GM18519 (cell line): ENCODE measurements at regions not wholly inside any gene's neighbourhood (a gene's known extent, or its start where the extent isn't known, plus 50 kb on each side); places are given as distances from the start of the nearest gene placed in this dataset.
A peak's percentile ranks its signal among the peaks of the same experiment; 100 is the strongest.

Experiments
- ATAC-seq: cut with Tn5 transposase; IDR thresholded peaks from one replicate; pipeline ENCODE4 v1.9.1; 2021; ENCODE audit warnings: mild to moderate bottlenecking, moderate library complexity; ENCODE audit not compliant: unreplicated experiment, low FRiP score

DNA sequence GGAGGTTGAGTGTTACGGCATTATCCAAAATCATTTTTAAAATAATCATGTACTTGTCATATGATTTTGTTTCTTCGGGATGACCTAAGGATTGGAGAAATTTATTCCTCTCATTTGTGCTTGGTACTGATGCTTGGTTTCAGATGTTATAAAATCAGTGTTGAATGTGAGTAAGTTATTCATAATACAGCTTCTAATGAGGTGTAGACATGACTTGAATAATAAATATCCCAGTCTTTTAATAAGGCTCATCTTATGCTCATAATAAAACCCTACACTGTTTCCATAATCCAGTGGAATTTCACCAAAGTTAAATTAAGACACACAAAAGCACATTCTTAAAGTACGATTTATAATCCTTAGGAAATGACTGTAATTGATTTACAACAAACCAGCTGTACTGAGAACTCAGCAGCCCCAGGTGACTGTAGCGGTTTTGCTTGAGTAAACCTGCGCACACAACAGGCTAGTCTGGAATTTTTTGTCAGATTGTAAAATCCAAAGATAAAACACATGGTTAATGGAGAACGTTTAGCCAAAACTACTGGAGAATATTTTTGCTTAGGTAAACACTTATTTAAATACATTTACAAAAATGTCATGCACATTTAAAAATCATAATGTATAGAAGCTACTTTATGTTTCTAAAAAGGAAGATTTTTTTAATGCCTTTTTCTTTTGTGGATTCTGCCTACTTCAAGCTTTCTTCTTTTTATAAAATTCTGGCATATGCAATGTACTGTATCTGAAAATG is 609.8 kb upstream of the GRAMD2B start:
- no peak for ATAC-seq

DNA sequence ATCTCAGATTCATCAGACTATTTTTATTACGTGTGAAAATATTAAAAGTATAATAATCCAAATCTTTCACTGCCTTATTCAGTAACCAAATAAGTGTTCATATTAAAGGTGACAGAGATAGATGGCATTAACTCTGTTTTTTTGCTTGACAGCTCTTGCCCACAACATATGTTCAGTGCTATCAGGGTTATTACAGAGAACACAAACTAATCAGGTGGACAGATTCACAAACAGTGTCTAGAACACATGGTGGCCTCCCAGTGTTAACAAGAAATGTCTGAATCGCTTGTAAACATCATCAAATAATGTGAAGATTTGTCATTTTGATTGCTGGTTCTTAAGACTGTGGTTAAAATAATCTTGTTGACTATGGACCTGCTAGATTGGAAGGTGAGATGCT is 609.1 kb upstream of the GRAMD2B start:
- no peak for ATAC-seq

DNA sequence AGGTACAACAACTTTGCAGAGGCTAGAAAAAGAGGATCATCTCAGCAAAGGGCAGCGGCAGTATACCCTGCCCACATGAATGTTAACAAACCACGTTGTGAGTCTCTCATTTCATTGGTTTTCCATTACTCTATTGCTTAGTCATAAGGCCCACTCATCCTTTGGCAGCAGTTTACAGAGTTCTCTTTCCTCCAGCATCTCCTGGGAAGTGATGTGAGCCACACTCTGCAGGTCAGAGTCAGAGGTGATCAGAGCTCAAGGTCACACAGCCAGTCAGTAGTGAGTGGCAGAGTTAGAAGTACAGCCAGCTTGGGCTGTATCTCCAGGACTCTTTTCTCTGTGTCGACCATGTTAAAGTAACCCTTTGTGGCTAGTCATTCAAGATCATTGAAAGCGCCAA is 599.6 kb upstream of the GRAMD2B start:
- no peak for ATAC-seq

DNA sequence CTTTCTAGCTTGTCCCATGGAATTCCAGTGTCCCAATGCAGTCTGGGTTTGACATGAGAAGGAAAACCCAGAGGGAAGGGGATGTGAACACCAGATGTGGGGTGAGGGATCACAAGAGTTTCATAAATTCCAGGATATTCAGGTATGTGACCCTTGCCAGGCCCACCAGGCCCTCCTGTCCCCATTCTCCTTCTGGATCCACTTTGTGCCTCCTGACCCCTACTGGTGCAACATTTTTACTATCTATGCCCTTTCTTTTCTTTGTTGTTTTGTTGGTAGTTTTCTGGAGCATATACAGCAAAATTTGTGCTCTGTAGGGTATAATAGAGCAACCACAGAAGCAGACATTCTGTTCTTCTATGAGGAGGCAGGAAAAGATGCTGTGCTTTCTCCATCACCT is 597.0 kb upstream of the GRAMD2B start:
- ATAC-seq: no peak

DNA sequence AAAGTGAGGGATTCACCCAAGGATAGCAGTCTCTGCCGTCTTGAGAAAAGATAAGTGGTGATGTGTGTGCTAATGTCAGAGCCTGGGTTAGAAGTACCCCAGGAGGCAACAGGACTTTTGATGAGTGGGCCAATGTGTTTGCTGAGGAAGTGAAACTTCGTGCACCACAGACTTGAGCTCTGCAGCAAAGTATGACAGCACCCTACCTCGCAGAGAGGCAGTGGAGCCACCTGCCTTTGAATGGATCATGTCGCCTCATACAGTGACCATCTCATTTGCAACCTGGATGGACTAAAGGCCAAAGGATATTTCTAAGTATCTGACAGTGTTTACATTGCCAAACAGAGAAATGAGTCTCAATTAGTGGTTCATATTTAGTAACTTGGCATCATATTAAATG is 593.9 kb upstream of the GRAMD2B start:
- peak; percentile 100 for ATAC-seq

DNA sequence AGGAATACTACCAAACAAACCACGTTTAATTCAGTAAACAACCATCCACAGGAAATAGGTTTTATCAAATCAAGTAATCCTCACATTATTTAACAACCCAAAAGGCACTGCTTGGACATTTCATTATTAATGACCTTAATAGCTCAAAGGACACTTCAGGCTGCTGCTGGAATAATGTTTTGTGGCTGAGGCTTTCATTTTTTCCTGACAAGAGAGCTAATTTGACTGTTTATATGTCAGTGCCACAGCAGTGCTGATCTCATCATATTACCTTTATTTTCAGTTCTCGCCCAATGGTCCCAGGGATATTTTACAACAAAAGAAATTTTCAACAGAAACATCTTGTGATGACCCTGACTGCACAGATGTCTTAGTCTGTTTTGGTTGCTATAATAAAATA is 589.8 kb upstream of the GRAMD2B start:
- ATAC-seq: no peak

DNA sequence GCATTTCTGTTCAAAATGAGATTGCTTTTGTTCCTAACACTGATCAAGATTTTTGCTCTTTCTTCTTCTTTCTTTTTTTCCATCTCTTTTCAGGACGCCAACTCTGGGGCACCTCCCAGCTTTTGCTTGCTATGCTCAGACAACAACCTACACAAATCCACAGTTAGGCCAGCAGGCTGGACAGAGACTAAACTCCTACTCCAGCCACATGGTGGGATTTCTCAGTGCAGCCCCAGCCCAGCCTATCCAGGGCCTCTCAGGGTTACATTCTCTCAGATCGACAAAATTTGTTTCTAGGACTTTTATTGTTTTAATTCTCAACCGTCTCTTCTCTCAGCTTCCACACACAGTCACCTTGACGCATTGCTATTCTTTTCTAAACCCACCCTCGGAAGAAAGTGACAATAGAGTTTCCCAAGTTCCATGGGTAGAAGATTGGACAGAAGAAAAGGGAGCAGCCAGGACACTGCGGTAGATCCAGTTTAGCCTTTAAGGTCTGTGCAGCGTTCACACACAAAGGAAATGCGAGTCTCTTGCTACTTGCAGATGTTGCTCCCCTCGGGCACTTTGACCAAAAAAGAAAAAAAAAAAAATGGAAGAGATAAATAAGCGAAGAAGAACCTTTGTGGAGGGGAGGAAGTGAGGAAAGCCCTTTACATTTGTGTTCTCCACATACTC is 588.6 kb upstream of the GRAMD2B start:
- no peak for ATAC-seq

DNA sequence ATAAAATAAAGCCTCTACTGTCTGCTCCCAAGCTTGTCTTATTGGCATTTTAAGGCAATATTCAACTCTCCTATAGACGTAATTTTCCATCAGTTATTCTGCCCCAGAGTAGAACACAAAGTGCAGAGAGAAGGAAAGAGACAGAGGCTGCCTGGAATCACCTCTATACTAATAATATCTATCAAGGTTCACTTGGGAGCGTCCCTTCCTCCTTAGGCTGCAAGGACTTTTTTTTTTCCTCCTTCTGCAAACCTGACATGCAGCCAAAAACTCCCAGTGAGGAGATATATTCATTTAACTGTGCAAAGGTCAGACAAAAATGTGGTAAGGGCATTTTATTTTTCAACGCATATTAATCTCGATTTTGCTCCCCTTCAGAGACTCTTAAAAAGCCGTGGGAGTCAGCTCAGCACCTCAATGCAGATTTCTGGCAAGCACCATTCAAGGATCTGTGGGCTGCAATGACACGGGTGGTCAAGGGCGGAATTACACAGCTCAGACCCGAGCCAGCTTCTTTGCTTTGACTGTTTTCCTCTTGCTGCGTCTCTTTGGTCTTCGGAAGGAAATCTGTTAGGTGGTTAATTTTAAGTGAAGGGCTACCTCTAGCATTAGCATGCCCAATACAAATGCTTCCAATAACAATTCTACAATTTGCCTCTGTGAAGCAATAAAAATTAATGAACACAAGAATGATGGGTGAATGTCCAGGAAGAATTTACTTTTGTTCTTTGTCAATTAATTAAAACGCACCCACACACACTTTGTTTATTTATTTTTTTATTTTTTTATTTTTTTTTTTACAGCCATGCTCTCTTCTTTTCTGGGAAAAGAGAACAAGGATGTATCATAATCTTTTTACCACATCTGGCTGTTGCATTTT is 587.7 kb upstream of the GRAMD2B start:
- no peak for ATAC-seq

DNA sequence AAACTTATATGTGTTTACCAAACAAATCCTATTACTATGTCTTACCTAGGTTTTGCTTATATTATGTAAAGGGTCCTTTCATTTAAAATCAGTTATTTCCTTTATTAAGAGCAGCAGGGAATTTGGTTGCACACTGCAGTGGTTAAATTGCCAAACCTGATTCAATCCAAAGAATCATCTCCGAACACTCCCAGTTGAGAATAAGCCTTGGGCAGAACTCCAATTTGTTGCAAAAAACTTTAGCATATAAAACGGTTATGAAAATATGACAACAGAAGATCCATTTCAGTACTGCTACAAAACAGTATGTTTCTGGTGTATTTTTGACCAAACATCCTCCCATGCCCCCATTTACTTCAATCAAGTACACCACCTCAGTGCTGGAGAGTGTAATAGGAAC is 587.0 kb upstream of the GRAMD2B start:
- no peak for ATAC-seq

DNA sequence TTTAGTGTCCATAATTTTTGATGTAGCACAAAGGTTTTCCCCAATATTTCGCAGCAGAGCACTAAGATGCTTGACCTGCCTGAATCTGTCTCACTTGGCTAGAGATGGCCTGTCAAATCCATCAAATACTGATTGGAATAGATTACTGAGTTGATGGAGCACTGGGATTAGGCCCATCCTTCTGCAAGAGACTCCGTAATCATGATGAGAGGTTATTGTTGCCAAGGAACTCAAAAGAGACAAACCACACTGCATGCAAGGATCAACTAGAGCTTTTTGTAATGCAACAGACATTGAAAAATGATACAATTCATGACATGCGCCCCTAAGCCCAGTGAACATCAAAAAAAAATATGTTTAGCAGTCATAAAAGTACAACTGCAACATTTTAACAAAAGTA is 585.3 kb upstream of the GRAMD2B start:
- no peak for ATAC-seq

DNA sequence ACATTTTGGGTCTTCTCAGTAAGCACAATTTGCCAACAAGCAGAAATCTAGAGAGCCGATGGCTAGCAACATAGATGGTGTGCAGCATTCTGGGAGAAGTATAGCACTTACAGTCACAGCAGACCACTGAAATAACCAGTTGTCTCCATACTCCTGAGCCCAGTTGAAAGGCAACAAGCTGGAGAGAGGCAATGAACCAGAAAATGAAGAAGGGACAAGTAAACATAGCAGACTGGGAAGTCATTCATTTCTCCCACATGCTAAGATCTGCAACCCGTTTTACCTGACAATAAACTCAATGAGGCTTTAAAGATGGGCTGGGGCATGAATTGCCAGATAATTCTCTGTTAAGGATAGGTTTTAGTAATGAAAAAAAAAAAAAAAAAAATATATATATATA is 575.6 kb upstream of the GRAMD2B start:
- no peak for ATAC-seq

DNA sequence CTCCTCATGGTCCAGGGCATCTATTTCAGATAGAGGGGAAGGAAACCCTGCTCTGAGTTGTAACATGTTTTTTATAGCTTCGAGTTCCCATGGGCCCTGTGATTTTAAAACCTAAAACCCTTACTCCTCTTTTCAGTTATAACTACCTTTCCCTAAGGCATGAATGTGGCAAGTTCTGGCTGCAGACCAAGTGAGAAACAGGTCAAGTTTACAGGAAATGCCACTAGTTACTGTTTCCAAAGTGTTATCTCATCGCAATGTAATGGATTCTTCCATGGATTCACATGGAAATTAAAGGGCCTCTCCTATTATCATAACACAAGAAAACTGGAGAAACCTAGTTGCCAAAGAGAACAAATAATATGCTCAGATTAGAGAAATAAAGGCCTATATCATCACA is 574.5 kb upstream of the GRAMD2B start:
- no peak for ATAC-seq

DNA sequence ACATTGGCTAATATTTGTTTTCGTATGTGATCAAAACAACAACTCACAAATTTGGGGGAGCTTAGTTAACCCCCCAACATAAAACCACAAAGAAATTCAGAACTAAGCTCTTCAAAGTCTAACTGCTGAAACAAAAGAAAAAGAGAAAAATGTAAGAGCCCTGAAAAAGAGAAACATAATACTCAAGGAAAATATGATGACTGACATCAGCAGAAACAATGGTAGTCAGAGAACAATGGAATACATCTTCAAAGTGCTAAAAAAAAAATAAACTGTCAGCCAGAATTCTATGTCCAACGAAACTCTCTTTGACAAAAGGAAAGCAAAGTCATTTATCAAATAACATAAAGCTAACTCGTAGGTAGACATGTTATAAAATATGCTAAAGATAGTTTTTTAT is 566.3 kb upstream of the GRAMD2B start:
- ATAC-seq: no peak

DNA sequence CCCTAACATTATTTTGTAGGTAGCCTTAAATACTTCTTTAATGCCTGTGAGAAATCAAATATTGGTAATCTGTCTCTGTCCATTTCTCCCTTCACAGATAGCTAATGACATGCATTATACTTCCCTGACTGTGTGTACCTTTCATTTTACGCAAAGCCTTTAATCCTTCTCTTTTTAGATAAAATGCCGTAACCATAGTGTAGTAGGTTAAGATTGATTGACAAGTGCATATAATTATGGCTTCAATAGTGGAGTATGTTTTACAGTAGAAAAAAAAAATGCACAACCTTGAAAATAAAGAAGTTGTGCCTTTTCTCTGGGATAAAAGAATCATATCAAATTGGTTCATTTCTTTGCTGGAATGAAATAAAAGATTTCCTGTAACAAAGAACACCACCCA is 559.6 kb upstream of the GRAMD2B start:
- no peak for ATAC-seq

DNA sequence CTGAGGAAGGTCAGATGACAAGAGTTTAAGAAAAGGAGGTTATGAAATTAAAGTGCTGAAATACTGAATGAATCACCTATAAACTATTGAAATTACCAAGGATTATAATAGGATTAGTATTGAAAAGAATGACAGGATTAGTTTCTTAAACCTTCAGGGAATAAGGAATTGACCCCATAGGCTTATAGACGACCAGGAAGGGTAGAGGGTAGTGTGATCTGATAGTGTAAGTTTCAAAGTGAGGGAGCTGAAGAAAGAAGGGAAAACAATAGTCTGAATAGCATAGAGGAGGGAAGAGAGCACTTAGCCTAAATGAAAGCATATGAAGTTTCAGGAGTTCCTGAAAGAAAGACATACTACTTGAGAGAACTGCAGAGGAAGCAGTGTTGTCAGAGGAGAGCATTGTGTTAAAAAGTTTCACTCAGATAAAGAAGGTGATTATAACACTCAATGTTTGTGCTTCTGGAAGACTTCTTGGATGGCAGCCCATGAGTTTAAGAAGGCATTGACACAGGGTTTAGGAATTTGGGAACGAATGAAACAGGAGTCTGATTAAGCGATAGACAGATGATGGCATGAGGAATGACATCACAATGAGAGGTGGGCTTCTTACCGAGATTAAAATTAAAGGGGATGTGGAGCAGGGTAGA is 557.9 kb upstream of the GRAMD2B start:
- no peak for ATAC-seq

DNA sequence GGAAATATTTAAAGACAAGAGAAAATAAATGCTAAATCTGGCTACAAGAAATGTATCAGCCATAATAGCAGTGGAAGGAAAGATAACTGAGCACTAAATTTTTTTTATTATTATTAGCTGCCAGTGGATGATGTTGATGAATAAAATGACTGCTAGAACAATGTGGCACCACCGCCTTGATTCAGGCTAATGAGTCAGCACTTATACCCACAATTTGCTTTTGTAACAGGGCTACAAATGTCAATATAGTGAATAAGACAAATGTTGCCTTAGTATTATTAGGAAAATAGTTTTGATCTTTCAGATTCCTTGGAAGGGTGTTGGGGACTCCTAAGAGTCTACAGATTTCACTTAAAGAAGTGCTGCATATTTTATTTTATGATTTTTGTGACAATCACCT is 555.2 kb upstream of the GRAMD2B start:
- ATAC-seq: no peak

DNA sequence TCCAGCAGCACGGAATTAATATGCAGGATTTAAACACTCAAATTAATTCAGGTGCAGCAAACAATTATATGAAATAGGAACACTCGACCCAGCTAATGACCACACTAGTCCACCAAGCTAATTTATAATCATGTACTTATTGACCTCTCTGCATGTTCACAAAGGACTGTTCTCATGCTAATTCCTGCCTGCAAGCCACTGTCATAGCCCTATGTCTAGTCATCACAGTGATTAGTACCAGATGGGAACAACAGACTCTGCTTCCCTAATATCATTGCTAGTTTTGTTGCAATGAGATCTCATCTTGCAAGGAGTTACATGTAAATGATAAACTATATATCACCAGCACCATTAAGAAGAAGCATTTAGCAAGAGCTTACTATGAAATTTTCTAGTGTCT is 553.0 kb upstream of the GRAMD2B start:
- ATAC-seq: no peak

DNA sequence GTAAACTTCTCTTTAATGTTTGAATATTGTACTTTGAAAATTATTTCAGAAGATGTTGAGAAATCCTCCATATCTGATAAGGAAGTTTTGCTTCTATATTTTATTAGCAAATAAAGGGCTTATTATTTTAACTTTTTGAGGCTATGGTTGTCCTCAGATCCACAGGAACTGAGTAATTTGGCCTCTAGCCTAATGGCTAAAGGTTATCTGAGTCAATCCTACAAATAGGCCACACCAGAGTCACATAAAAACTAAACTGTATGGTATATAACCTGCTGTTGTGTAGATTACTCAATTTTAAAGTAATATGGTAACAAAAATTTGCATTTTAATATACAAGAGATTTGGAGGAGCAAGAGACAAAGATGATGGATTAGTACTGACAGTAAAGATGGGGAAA is 549.2 kb upstream of the GRAMD2B start:
- ATAC-seq: no peak

DNA sequence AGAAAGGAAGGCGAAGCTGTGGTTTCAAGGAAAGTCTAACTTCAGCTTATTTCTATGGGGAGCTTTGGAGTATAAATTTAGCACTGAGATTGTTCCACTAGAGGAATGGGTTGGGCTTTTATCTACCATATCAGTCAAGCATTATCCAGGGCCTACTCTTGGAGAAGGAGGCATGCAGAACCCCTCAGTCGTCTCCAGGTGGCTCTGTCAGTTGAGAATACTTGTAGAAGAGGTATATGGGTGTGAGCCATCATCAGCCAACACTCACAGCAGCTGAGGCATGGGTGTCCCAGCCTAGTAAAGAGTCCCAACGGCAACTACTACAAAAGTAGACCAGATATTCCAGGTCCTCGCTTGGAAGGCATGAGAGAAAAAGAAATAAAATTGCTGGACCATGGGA is 548.5 kb upstream of the GRAMD2B start:
- ATAC-seq: no peak

DNA sequence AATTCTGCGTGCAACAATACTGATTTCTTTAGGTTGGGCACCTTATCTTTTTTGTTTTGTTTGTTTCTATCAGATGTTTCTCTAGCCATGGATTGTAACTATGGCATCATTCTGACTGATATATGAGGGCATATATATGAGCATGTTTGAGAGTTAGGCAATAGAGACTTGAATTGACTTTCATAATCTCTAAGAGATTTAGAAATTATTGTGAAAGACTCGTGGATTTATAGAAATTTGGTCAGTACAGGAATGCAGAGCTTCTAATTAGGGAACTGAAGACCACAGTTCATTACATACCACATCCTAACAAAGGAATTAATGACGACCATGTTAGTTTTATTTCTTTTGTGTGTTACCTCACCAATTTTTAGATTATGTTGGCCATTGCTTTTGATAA is 546.0 kb upstream of the GRAMD2B start:
- ATAC-seq: no peak

DNA sequence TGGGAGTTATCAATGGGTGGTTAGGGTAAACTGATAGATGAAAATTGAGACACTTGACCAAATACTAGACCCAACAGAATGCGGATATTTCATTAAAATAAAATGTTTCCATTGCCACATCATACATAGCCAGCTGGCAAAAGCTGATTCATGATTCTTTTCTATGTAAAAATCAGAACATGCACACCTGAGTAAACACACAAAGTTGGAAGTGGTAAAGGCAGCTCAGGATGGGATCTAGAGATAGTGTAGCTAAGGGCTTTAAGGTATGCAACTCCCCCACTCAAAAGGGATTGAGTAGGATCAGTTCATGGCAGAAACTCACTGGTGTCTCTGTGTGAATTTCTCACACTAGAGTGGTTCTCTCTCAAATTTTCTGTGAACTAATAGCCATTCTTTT is 541.1 kb upstream of the GRAMD2B start:
- ATAC-seq: no peak
